HG03039 (cell line): ENCODE measurements at regions not wholly inside any gene's neighbourhood (a gene's known extent, or its start where the extent isn't known, plus 50 kb on each side); places are given as distances from the start of the nearest gene placed in this dataset.
"Not testable (repeated sequence)": the region's sequence is repeated elsewhere in the genome, so short reads cannot be mapped to it uniquely, and the experiment has no call there.

ENCODE experiments used
- ATAC-seq: cut with Tn5 transposase; IDR thresholded peaks from one replicate; pipeline ENCODE4 v1.9.1; 2021; ENCODE audit warnings: mild to moderate bottlenecking, moderate library complexity; ENCODE audit not compliant: unreplicated experiment

DNA sequence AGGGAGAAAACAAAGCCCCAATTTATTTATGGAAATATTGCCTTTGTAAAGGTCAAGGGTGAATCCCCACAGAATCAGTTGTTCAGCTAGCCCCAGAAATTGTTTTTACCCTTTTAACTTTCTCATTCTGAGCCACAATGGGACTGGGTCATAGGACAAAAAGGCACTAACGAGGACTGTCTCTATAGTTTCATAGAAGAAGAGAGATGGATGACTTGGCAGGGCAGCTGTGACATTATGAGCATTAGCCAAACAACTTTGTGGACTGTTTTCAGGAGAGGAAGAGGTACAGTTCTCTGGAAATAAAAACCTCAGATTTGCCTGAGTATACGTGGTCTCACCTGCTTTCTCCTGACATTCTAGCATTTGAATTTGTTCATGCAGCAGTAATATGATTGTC lies 1155.8 kb upstream of the CHAC2 start:
- no peak for ATAC-seq

DNA sequence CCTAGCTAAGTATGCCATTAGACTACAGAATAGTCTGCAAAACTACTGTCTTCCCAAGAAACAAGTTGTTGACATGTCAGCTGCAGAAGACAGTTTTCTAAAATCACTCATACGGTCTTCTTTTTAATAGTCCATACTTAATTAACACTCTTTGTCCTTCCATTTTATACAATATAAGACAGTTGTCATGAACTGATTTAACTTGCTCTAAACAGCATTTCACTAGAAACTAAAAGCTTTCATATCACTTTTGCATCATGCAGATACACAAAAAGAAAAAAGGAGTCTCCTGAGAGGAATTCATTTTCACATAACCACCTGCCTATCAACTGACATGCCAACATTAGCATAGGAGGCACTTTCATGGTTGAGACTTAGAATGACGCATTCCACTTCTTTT lies 1159.6 kb upstream of the CHAC2 start:
- ATAC-seq = no peak

DNA sequence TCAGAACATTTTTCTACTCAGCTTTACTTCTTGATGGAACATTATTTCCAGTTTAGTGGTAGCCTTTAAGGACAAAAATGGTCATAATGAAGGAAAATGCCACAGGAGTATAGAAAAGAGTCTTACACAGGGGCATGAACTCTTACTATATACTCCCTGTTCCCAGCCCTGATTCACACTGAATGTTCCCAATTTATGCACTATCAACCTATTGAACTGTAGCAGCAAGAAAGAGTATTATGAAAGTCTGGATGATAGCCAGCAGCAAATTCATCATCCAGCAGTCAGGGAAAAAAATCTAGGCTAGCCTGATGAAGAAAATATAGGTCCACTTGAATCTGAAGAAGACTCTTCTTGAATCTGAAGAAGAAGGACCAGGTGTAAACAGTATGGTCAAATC lies 1170.3 kb upstream of the CHAC2 start:
- ATAC-seq = no peak

DNA sequence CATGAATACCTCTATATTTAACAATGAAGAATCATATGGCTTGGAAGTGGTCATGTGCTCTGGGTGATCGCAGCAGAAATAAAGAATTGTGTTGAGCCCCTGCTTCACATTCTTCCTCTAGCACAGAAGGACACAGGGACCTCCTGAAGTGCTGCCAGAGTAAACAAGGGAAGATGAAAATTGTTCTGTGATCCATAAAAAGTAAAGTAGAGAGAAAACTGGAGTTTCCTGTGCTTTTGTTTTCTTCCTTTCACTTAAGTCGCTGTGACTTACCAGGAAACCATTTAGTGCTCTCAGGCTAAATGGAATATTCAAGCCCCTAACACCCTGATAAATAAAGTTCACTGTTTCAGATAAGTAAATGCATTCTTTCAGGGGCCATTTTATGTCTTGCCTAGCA lies 1173.6 kb upstream of the CHAC2 start:
- ATAC-seq = no peak

DNA sequence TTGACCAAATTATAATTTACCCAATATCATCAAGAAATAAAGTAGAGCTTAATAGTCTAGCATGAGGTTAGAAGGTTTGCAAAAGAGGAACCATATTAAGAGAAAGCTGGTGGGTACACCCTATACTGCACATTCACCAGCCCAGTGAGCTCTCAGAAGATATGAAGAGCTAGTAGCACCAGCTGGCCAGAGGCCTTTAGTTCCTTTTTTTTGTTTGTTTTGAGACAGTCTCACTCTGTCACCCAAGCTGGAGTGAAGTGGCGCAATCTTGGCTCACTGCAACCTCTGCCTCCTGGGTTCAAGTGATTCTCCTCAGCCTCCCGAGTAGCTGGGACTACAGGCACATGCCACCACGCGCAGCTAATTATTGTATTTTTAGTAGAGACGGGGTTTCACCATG lies 1183.5 kb upstream of the CHAC2 start:
- ATAC-seq = not testable (repeated sequence)

DNA sequence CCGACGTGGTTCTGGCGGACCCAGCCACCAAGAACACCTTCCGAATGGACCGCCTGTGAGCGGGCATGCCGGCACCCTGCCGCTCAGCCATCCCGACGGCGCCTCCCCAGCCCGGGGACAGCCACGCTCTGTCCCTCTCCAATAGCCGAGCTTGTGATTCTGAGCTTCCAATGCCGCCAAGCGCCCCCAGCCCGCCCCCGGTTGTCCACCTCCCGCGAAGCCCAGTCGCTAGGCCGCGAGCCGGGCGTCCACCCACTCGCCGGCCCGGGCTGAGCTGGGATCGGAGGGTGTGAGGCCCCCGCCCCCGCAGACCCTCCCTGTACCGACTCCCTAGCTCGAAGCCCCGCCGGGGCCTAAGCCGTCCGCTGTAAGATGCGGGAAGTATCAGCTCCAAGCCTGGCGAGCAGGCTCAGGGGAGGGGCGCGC lies 1195.1 kb upstream of the CHAC2 start:
- no peak for ATAC-seq

DNA sequence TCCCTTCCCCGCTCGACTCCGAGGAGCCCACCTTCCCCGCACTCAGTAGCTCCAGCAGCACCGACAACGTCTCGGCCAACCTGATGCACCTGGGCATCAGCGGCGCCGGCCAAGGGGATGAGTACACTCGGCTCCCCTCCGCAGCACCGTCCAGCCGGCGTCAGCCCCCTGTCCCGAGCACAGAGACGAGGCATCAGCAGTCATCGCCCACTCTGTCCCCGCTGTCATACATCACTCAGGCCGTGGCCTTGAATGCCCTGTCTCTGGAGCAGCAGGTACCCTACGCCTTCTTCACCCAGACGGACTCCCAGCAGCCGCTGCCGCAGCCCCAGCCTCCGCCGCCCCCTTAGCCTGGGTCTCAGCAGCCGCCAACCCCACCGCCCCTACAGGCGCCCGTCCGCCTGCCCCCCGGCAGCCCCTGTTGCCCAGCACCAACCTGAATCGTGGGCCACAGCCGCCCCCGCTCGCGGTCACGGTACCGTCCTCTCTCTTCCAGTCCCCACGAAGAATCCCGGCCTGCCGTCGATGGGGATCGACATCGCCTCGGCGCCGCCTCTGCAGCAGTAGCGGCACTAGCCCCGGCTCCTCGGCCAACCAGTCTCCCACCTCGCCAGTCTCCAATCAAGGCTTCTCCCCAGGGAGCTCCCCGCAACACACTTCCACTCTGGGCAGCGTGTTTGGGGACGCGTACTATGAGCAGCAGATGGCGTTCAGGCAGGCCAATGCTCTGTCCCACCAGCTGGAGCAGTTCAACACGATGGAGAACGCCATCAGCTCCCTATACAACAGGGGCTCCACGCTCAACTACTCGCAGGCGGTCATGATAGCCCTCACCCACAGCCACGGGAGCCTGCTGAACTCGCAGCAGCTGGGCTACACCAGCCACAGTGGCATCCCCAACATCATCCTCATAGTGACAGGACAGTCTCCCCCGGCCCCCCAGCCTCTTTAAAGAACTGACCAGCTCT lies 1195.9 kb upstream of the CHAC2 start:
- ATAC-seq = no peak

DNA sequence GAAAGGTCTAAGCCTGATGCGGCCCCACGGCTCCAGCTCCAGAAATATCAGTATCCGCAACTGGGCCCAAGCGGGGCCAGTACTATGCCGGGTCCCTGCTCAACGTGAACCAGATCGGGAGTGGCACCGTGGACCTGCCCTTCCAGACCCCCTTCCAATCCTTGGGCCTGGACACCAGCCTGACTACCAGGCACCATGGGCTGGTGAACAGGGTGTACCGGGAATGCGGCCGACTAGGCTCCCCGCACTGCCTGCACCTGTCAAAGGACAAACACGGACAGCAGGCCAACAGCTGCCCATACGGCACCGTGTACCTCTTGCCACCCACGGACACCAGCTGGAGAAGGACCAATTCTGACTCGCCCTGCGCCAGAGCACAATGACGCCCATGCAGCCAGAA lies 1196.9 kb upstream of the CHAC2 start:
- no peak for ATAC-seq

DNA sequence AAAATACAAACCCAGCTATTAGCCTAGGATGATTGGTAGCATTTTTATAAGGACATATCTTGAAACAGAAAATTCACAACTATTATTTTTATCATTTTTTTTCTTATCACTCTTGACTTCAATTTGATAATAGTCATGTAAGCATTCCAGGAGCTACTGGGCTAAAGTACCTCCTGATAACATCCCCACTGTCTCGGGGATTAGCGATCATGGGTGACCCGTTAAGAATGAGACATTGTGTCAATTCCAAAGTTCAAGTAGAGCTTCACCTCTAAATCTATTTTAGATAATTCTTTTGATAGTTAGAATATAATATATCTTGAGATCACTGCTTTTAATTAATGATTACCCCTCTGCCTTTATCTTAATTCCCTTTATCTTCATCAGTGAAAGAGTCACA lies 1204.5 kb upstream of the CHAC2 start:
- no peak for ATAC-seq

DNA sequence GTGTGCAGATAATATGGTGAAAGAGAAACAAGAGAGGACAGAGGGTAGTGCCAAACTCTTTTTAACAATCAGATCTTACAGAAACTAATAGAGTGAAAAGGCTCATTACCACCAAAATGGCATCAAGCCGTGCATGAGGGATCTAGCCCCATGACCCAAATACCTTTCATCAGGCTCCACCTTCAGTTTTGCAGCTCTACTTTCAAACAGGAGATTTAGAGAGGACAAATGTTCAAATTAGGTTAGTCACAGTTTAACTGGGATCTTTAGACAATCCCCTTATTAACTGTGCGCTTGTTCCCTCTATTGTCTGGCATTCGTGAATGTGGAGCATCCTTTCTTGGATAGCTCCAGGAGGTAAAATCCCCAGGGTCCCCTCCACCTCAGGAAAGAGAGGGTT lies 1209.3 kb upstream of the CHAC2 start:
- no peak for ATAC-seq

DNA sequence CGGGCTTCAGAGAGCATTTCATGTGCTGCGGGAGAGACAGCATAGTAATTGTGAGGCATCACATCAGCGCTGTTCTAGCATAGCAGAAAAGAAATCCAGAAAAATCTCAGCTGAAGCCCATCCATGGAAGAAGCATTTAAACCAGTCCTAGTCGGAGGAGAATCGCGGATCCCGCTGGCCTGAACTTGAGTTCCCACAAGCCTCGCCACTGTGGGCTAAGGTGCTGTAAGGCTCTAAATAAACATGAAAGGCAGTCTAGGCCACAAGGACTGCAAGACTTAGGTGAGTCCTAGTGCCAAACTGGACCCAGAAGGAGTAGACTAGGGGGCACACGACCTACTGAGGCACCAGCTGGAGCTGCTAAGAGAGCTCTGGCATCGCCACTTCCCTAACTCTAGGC lies 1225.3 kb upstream of the CHAC2 start:
- ATAC-seq = no peak

DNA sequence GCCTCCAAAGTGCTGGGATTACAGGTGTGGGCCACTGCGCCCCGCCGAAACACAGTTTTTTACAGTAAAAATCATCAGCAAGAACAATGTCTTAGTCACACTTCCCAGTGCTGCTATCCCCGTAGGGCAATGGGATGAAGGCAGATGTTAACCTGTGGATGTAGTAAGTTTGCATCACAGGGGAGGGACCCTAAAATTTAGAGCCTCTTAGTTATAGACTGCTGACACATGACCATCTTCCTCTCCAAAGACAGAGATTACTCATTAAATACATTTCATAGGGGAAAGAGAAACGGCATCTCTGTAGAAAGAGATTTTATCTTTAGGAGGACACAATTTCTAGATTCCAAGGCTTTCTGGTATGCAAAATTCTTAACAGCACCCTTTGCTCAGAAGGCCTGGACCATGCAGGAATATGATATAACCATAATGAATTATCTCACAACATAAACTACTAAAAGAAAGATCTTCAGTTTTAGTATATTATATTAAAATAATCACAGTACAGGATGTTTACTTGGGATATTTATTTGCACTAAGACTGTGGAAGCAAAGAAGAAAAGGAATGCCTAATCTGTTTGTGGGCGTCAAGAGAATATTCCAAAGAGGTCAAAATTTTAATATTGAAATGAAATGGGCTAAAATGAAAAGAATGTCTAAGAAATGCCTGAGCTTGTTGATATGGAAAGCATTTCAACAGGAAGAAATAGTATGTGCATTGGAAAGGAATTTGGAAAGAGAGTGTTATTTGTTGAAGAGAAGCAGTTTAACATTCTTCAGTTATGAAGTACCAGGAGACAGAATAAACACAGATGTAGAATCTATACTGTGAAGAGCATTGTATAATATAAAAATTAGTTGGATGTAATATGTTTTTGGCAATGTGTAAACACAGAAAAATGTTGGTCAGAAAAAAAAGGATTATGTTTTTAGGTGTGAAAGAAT lies 1228.3 kb upstream of the CHAC2 start:
- ATAC-seq = no peak

DNA sequence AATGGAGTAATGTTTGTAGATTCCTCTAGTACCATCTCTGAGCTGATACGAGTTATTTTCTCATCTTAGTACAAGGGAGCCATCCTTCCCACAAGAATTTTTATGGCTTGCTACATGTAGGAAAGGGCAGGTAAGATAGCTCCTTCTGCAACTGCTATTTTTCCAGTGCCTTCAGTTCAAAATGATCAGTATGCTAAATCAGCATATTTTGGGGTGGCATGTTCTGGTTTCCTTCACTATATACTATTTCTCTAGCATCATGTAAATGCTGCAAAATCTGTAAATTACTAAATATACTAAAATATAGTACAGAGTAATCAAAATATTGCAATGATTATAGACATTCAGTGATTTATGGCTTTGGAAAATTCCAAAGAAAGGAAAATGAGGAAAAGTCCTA lies 1230.0 kb upstream of the CHAC2 start:
- ATAC-seq = no peak

DNA sequence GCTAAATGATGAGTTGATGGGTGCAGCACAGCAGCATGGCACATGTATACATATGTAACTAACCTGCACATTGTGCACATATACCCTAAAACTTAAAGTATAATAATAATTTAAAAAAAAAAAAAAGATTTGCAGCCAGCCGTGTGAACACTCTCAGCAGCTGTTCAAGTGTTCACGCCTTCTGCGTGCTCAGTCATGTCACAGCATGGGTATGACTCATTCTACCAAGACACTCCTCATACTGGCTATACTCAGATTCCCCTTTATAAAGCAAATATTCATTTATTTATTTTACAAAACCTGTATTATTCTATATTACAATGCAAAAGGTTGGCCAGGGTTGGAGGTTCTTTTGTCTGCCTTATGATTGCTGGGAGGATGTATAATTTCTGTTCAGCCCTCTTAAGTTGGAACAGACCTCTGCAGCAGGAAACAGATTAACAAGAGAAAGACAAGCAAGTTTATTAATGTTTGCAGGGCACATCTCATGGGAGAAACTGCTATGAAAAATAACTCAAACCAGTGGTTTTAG lies 1230.6 kb upstream of the CHAC2 start:
- no peak for ATAC-seq

DNA sequence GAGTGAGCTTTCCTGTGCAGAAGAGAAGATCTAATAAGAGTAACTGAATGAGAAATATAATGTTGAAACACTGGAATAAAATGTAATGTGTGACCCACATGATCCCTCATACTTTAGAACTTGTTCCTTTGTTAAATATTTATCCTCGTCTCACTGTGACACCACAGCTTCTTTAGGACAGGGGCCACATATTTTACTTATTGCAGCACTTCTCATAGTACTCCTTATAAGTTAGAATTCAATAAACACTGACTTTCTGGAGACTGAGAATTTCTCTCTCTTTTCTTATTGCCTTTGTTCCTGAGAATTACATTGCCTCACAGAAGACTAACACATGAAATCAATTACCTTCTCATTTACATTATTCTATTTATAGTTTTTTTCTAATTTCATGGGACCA lies 1234.6 kb upstream of the CHAC2 start:
- ATAC-seq = no peak

DNA sequence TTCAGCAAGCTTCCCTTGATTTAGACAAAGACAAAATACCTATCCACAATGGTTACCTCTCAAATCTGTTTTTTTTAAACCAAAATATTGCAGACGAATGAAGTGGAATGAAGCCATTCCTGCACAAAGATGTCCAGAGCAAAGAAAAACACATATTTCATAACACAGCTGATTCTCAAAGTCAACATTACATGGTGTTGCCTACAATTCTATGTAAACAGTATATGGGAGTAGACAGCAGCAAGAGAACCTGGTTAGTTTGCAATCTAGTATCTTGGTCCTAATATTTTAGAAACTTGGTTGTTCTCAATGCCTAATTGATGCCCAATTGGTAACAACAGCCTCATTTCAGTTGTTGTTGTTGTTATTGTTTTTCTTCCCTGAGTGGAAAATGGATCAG lies 1240.9 kb upstream of the CHAC2 start:
- no peak for ATAC-seq

DNA sequence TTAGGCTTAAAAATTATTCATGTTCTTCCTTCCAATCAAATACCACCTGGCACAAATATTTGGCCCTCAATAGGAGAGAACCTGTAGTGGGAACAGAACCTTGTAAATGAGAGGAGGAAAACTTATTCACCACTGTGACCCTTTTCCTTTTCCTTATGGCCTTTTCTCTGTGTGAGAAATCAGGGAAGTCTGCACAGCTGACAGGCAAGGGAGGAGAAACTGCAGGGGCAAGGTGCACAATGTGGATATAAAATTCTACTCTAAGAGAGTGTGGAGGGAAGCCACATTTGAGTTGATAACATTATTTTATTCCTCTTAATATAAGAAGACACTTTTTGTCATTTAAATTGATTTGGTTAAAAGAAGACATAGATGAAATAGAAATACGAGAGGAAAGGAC lies 1247.0 kb upstream of the CHAC2 start:
- ATAC-seq = no peak

DNA sequence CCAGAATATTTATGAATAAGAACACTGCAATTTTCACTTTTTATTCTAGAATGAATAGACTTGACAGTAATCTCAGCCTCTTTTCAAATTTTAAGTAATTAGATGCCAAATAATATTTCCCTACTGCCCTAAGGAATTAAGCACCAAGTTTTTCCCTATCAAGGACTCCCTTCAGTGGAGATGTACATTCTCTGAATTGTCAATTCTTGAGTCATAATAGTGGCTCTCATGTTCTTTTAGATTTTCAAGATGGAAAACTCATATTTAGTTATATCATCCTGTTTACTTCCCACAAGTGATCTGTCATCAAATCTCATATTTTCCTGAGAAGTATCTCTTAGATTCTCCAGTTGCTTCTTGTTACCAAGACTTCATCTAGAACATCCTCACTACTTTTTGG lies 1248.9 kb upstream of the CHAC2 start:
- no peak for ATAC-seq

DNA sequence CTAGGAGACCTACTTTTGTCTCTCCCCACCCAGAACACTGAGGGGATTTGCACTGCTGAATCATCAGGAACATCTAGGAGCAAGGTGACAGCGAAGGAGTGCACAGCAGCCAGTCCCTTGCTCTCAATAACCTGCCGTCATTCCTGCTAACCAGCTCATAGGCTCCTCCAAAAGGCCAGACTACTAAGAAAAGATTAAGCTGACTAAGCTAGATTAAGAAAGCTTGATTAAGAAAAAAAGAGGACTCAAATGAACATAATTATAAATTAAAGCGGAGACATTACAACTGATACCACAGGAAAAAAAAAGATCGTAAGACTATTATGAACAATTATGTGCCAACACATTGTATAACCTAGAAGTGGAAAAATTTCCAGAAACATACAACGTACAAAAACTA lies 1254.8 kb upstream of the CHAC2 start:
- no peak for ATAC-seq

DNA sequence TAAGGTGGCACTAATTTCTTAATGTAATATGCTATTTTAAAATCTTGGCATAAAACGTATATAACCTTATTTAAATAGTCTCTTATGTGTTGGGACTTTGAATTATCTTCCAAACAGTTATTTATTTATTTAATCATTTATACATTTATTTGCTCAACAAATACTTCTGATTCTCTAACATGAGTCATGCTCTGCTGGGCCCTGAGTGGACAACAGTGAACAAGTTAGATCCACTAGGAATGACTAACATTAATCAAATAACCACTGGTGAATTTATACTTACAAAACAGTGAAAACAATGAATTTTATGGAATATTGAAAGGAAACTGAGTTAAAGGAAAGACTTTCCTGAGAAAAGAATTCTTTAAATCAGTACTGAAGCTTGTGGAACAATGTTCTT lies 1257.2 kb upstream of the CHAC2 start:
- ATAC-seq = no peak

DNA sequence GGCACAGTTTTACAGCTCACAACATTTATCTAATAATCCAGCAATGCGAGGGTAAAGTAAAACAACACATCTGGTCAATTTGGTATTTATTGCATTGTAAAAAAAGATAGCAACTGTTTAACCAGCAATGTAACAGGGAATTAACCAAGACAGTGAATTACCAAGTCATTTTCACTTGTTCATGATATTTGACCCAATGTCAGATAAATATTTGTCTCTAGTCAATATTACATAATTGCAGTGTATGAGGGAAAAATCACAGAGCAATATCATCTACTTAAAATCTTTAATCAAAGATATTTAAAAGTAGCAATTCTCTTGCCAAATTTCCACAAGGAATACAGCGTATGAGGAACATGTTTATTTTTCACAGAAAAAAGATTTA lies 1265.1 kb upstream of the CHAC2 start:
- ATAC-seq = no peak
